Ramos (cell line): ENCODE measurements at regions not wholly inside any gene's neighbourhood (a gene's known extent, or its start where the extent isn't known, plus 50 kb on each side); places are given as distances from the start of the nearest gene placed in this dataset.
"Not testable (repeated sequence)": the region's sequence is repeated elsewhere in the genome, so short reads cannot be mapped to it uniquely, and the experiment has no call there.

Source experiments
- in situ Hi-C: fragments of 300-500 bp; cut with MboI; formaldehyde crosslinking; loops from one replicate; pipeline ENCODE4 v1.14.3; 2022; ENCODE audit warnings: low sequenced_read_pairs; ENCODE audit not compliant: unreplicated experiment

DNA sequence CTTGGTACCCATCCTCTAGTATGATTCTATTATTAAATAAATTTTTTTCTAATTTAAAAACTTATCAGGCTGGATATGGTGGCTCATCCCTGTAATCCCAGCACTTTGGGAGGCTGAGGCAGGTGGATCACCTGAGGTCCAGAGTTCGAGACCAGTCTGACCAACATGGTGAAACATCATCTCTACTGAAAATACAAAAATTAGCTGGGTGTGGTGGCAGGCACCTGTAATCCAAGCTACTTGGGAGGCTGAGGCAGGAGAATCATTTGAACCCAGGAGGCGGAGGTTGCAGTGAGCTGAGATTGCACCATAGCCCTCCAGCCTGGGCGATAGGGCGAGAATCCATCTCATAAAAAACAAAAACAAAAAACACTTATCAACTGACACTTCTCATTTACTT lies 639.0 kb downstream of the IRS1 start:
- in situ Hi-C loops, result not testable (repeated sequence)

DNA sequence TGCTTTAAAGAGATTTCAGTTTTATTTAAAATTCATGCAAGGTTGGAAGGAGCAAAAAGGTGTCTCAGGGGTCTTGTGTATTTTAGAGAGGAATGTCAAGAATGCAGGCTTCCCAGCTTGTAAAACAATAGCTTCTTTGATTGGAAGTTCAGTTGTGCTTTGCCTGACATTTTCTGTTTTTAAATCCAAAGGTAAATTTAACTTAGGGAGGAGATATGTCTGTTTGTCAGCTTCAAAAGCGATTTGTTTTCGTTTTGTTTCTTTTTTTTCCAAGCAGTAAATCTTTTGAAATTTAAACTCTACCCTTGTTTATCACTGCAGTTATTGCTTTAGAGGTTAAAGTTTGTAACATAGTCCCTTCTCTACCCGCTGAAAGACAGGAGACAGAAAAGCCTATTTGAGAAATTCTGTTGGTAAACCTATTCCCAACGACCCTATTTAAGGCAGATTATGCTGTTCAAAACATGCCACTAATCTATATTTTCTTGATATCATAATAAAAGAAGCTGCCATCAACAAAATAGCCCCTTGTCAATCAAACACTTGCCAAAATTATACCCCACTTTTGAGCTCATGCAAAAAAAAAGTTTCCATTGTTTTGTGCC lies 639.6 kb downstream of the IRS1 start:
- in situ Hi-C loops, result no loop called here

DNA sequence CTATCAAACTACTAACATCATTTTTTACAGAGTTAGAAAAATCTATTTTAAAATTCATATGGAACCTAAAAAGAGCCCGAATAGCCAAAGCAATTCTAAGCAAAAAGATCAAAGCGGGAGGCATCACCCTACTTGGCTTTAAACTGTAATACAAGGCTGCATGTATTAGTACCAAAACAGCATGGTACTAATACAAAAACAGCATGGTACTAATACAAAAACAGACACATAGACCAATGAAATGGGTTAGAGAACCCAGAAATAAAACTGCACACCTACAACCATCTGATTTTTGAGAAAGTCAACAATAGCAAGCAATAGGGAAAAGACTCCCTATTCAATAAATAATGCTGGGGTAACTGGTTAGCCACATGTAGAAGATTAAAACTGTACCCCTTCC lies 640.7 kb downstream of the IRS1 start:
- in situ Hi-C loops, result no loop called here

DNA sequence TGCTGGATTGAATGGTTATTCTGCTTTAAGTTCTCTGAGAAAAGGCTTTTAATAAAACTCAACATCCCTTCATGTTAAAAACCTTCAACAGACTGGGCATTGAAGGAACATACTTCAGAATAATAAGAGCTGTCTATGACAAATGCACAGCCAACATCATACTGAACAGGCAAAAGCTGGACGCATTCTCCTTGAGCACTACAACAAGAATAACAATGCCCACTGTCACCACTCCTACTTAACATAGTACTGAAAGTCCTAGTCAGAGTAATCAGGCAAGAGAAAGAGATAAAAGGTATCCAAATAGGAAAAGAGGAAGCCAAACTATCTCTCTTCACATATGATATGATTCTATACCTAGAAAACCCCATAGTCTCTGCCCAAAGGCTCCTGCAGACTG lies 641.4 kb downstream of the IRS1 start:
- in situ Hi-C loops, result no loop called here

DNA sequence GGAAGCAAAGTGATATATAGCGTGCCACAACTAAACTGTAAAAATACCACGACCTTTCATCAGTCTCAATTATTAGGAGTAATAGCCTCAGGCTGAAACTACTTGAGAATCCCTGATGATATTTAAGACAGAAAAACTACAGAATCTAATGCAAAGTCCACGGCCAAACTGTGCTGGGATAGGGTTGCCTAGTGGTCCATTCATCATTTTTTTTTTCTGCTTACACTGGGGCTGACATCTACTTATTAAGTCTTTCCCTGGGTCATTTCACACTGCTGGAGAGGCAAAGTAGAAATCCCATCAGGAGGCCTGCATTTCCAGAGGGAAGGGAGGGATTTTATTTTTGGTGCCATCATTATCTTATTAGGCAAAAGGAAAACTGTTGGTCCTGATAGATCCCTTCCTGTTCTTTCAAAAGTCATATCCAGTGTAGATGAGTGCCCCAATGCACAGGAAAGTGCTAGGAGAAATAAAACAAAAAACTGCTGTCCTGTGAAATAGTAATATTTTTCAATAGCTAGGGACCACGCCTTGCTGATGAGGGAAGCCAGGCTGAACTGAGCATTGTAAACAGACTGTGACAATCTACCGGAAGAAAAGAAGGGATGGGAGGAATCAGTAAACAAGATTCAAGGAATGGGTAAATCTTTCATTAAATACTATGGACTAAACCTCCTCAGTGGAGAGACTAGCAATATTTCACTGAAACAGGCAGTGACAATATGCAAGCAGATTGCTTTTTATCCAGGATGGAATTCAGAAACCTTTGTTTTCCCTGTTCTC lies 644.3 kb downstream of the IRS1 start:
- in situ Hi-C loops, result no loop called here

DNA sequence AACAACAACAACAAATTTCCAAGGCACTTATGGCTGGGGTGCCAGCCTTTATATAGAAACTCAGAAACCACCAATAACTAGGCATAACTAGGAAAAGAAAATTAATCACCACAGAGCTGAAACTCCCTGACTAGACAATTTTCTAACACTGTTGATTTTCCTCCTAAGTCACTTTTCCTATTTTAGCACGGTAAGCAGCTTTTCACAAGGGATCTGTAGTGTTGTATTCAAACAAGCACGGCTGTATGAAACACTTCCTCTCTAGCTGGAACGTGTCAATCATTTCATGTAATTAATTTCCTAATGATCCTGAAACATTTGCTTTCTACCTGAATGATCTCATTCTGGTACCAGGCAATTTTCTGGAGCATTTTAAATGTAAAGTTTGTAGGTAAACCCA lies 645.0 kb downstream of the IRS1 start:
- in situ Hi-C loops, result no loop called here

DNA sequence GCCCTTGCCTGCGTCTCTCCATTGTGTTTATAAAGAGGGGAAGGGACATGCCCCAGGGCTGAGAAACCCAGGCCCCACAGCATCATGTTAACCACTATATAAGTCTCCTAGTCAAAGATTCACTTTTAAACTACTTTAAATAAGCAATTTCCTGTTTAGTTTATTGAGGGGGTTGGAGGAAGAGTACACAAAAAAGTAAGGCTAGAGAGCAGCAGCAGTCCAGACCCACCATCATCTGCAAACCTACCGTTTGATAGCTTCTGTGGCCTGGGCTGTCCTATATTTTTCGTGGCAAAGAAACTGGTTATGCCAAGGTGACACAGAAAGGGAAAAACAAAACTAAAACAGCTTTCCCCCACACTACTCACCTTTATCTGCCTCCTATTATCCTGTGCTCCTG lies 646.1 kb downstream of the IRS1 start:
- in situ Hi-C loops, result no loop called here

DNA sequence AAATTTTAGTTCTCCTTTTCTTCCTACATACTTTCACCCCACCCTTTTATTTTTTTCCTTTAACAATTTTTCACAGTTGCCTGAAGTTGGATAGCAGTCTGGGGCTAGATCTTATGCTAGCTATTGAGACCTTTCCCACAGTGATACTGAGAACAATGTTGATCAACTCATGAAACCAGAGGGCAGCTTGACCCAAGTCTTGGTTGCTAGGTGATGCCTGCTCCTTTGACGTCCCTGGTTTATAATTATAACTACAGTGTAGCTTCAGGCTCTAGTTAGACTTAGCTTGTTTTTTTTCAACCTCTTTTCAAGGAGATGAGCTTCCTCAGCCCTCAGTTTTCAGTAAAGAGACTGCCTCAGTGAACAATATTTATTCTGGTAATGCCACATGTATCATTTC lies 648.5 kb downstream of the IRS1 start:
- in situ Hi-C loops, result no loop called here

DNA sequence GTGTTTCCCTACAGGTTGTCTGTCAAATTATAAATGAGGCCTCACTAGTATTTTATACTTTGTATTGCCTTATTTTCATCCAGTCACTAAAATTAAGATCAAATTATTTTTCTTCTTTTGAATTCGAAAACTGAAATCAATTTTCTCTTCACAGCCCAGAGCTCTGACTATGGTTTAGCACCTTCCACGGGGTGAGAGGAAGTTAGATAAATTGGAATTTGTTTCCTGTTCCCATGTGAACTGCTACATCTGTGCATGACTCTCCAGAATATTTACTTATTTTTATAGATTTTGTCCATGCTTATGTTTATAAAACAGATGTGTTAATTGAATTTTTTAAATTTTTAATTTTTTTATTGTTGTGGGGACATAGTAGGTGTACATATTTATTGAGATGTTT lies 656.5 kb downstream of the IRS1 start:
- in situ Hi-C loops, result no loop called here

DNA sequence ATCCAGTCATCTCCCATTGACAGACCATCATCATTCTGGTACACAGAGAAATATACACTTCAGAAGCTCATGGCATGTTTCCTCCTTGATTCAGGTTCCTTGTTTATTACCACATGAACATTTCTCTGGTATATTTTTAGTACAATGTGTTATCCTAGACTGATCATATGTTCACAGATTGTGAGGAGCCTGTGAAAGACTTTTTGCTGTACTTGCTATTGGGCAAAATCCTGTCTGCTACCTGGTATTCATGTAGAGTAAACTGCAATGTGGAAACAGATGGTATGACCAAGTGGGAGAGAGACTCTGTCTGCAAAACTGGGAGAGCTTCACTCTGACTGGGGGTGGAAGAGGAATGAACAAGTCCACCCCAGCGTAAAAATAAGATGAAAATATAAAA lies 657.2 kb downstream of the IRS1 start:
- in situ Hi-C loops, result no loop called here

DNA sequence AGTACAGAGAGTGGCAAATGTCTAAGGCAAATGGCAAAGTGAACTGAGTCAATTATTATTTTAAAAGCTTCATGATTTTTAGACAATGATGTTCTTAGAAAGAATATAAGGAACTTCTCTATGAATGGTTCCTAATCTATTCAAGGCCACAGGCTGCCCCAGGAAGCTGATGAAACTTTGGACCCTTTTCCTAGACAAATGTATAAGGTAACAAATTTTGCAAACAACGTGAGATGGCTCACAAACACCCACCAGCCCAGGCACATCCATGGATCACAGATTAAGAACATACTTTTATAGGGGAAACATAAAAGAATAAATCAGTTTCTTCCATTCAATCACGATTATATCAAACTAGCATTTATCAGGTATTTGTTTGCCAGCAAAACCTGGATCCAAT lies 659.0 kb downstream of the IRS1 start:
- in situ Hi-C loops, result no loop called here

DNA sequence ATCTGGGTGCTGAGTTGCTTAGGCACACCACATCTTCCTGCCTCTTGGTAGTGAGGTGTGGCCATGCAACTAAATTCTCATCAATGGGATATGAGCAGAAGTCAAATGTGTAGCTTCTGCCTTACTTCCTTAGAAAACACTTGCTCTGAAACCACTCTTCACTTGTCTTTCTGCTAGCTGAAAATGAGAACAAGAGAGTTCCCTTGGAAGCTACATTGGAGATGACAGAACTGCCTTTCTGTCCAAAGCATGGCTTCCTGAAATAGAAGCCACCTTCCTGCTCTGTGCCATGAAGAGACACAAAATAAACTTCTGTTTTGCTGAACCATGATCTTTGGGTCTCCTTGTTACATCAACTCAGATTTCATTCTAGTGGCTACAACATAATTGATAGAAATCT lies 659.9 kb downstream of the IRS1 start:
- in situ Hi-C loops, result no loop called here

DNA sequence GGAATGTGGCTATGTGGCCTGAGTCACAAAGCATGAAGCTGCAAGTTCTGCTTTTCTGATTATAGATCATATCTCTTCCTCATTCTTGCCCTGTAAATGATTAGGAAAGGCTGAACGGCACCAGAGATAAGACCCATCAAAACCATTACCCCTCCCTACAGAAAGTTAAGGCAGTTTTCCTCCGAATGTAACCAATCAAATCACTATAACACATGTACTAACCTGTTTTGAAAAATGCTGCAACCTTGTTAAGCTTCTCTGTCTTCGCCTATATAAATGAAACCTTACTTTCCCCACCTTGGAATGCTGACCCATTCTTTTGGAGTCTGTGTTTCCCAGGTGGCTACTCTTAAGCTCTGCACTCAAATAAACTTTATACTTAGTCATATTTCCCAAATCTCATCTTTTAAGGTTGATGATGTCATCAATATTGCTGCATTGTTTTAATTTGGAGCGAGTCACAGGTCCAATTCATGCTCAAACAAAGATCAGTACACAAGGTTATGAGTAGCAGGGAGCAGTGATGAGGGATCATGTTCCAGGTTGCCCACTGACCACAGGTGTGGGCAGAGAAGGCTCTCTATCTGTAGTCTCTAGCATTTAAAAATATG lies 662.3 kb downstream of the IRS1 start:
- in situ Hi-C loops, result no loop called here

DNA sequence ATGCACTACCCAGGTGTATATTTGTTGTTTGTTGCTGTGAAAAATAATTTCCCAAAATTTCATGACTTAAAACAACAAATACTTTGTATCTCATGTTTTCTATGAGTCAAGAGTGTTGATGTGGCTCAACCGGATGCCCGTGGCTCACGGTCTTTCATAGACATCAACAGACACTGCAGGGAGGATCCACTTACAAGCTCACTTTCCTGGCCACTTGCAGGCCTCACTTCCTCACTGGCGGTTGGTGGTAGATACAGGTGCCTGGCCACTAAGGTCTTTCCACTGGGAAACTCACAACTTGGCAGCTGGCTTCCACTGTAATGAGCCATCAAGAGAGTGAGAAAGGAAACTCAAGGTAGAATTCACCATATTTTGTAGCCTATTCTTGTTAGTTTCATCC lies 662.9 kb downstream of the IRS1 start:
- in situ Hi-C loops, result no loop called here

DNA sequence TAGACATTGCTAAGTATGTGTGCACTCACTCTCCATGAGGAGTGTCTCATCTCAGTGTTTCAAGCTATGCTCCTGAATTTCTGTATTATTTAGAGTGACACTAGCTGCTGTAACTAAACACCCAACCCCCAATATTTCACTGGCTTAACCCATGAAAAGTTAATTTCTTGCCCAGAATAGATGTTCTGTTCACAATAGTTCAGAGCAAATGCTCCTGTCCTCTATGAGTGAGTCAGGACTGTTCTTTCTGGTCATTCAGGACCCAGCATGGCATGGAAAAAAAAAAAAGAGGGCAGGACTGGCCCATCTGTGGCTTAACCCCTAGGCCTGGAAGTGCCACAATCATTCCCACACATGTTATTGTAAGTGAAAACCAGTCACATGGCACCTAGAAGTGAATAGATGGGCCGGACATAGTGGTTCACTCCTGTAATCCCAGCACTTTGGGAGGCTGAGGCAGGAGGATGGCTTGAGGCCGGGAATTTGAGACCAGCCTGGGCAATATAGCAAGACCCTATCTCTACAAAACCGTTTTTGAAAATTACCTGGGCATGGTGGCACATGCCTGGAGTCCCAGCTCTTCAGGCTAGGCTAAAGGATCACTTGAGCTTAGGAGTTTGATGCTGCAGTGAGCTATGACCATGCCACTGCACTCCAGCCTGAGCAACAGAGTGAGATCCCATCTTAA lies 663.6 kb downstream of the IRS1 start:
- in situ Hi-C loops, result no loop called here

DNA sequence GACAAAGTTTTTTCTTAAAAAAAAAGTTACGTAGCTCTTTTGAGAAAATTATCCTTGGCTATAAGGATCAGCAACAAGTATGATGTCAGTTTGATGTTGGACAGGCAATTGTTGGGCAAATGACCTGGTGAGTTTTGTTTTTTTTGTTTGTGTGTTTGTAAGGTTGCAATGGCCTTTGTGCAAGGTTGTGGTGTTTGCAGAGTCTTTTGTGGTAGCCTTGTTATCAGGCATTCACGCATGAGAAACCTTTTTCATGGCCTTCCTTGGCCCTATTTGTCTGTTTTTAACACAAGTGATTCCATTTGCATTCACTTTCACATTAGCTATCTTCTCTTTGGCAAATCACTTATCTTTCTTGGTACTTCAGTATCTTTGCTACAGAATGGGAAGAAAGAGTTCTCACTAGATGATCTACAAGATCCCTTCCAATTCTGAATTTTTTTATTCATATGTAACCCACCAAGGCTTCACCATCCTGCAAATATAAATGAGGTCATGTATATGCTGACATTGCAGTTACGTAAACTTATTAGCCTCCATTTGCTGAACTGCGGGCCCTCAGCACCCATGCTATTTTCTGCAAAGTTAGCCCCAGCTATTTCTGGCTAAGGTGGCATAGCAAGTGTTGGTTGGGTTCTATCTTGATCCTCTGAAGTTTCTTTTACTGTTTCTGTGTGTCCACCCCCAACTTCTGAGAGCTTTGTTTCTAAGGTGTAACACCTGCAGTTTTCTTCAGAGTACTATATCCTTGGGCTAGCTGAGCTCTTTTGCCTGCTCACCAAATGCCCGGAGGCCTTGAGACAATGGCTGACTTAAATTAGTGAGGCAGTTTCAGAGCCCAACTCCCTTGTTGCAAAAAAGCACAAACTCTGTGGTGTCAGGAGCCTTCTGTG lies 667.1 kb downstream of the IRS1 start:
- in situ Hi-C loops, result no loop called here

DNA sequence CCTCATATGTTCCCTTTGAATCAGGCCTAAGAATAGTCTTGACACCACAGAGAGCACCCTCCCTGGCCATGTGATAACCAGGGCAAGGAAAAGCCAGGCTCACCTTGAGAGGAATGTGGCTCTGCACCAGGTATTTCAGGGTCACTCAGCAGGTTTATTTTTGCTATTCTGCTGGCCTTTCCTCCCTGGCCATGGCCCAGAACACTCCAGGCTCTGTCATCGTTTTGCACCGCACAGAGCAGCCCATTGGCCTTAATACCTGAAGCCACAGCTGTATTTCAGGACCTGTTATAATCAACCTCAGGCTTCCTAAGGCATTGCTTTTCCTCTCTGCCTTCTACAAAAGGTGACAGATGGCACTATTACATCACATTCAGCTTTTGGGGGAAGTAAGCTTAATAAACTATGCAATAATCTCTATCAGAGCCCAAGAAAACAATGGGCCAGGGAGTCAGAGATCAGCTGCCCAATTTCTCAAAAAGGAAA lies 668.3 kb downstream of the IRS1 start:
- in situ Hi-C loops, result no loop called here

DNA sequence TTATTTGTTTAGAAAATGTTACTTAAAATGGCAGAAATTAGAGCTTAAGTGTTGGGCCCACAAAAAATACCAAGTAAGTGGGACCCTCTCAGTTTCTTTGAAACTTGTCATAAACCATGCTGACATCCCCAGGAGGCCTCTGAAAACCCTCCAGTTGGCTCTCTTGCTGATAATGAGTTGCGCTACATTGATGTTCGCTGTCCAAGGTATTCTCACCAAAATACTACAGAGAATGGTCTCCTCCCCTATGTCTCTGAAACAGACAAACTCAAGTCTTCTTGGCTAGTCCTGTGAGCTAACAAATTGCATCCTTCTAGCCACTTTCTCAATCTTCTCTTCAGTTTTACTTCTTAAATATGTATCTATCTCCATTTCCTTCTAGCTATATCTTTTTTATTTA lies 669.4 kb downstream of the IRS1 start:
- in situ Hi-C loops, result no loop called here

DNA sequence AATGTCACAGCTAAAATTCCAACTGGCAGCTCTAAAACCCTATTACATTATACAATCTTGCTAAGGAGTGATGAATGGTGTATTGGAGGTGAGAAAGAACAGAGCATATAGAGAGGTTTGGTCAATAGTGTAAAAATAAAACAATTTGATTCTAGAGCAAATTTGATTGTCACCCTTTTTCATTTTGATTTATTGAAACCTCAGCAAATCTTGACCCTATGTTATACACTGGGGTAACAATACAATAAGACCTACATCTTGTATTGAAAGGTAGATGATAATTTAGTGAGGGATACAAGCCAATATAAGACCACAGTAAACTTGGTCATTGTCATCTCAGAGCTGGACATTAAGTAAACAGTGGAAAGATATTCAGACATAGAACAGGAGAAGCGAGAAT lies 671.9 kb downstream of the IRS1 start:
- in situ Hi-C loops, result no loop called here

DNA sequence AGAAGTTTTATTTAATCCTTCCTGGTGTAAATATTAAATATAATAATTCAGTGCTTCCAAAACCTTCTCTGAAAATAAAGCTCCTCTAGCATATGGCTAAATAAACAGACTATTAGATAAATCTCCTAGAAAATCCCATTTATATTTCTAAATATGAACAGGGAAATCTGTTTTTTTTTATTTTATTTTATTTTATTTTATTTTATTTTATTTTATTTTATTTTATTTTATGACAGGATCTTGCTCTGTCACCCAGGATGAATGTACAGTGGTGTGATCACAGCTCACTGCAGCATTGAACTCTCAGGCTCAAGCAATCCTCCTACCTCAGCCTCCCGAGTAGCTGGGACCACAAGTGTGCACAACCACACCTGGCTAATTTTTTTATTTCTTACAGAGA lies 673.5 kb downstream of the IRS1 start:
- in situ Hi-C loops, result no loop called here
